GM12865 (cell line): ENCODE measurements at regions not wholly inside any gene's neighbourhood (a gene's known extent, or its start where the extent isn't known, plus 50 kb on each side); places are given as distances from the start of the nearest gene placed in this dataset.
"Not testable (repeated sequence)": the region's sequence is repeated elsewhere in the genome, so short reads cannot be mapped to it uniquely, and the experiment has no call there.

ENCODE experiments used
- DNase-seq: peaks from one replicate; pipeline ENCODE4 v3.0.0; 2010; ENCODE audit warnings: low read depth
- H3K4me3 ChIP-seq: 2 replicates; pipeline ENCODE4 v1.5.1; 2011; ENCODE audit warnings: mild to moderate bottlenecking, low read depth, low read length, control low read depth
- CTCF ChIP-seq: IDR thresholded peaks from 2 replicates; pipeline ENCODE4 v1.5.1; 2011; ENCODE audit warnings: low read length, control low read depth, low read depth, inconsistent platforms; ENCODE audit not compliant: insufficient read depth; ENCODE audit errors: missing control alignments

GRCh38 chr3:153553605-153553945, 391.5 kb downstream of the RAP2B start:
- H3K4me3 ChIP-seq, result no peak overlapping the region
- no peak for TF ChIP-seq CTCF
- DNase-seq, result no peak

- no peak for TF ChIP-seq CTCF
- no peak for DNase-seq
- H3K4me3 ChIP-seq, result no peak overlapping the region
These were observed 393.9 kb downstream of the RAP2B start for GRCh38 chr3:153555919-153556318.

GRCh38 chr3:153559366-153559765, 397.3 kb downstream of the RAP2B start:
- not testable (repeated sequence) for DNase-seq, H3K4me3 ChIP-seq

DNA sequence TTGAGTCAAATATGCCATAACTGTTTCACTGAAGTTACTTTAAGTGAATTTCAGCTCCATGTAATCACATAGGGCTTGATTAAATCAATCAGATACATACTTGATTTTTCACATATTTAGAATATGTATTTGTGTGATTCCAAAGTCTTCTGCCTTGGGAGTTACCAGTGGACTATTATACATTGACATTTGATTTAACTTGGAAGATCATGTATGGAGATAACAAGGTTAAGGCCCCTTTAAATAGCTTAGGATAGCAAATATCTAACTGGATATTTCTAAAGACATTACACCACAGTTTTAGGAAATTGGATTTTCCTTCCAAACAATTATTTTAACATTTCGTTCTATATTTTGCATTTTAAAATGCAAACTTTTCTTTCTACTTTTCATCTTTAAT, 405.0 kb downstream of the RAP2B start:
- DNase-seq, result no peak
- H3K4me3 ChIP-seq, result no peak overlapping the region
- no peak for TF ChIP-seq CTCF

DNA sequence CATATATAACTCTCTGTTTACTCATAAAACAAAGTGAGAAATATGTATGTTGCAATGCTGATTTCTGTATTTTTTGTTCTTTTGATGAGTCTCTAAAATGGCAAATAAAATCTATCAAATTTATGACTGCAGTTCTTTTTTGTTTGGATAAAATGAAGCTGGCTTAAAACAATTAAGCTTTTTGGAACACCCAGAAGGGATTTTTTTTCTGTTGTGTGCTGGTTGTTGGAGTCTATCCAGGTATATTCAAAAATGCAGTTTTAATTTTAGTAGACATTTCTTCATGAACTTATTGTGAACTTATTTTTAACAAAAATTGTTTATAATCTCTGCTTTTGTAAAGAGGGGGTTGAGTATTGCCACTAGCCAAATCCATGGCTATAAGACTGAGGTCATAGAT, 405.5 kb downstream of the RAP2B start:
- DNase-seq, result no peak
- no peak for TF ChIP-seq CTCF
- H3K4me3 ChIP-seq, result no peak overlapping the region

- DNase-seq, H3K4me3 ChIP-seq: not testable (repeated sequence)
These were observed 408.5 kb downstream of the RAP2B start for GRCh38 chr3:153570481-153570880.

- TF ChIP-seq CTCF, result no peak
- H3K4me3 ChIP-seq, result no peak overlapping the region
- no peak for DNase-seq
These were observed 410.1 kb downstream of the RAP2B start for GRCh38 chr3:153572165-153572564.

DNA sequence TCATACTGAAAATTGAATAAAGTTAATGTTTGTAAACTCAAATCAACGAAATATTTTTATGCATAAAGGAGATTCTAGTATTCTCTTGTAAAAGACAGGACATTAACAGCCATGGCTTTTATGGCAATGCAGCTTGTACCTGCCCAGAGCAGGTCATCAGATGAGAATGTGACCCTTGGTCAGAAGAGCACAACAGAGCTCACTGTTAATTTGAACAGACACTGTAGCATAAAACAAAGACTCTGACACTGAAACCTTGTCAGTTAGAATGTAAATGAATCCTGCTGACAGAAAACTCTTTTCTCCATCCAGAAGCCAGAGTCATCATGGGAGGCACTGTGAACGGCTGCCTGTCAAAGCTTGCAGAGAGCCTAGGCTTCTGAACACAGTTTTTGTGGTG, 410.6 kb downstream of the RAP2B start:
- TF ChIP-seq CTCF, result no peak
- no peak overlapping the region for H3K4me3 ChIP-seq
- no peak for DNase-seq
